CD1c-positive myeloid dendritic cell (primary cell): ENCODE measurements at regions not wholly inside any gene's neighbourhood (a gene's known extent, or its start where the extent isn't known, plus 50 kb on each side); places are given as distances from the start of the nearest gene placed in this dataset.
A peak's percentile ranks its signal among the peaks of the same experiment; 100 is the strongest.
"Not testable (repeated sequence)": the region's sequence is repeated elsewhere in the genome, so short reads cannot be mapped to it uniquely, and the experiment has no call there.

ENCODE experiments used
- DNase-seq: peaks from one replicate; pipeline ENCODE4 v3.0.0-alpha.2; 2016; ENCODE audit errors: extremely low spot score

GRCh38 chr4:3380336-3380735 is 61.4 kb upstream of the HGFAC start:
- not testable (repeated sequence) for DNase-seq

- not testable (repeated sequence) for DNase-seq
Measured at GRCh38 chr4:3381208-3381607, 60.6 kb upstream of the HGFAC start.

- DNase-seq = no peak
Measured at GRCh38 chr4:3382251-3382650, 59.5 kb upstream of the HGFAC start.

GRCh38 chr4:3384391-3384770 is 57.4 kb upstream of the HGFAC start:
- peak; percentile 15 for DNase-seq

- peak; percentile 89 for DNase-seq
Measured at GRCh38 chr4:3384771-3385710, 56.7 kb upstream of the HGFAC start.

- peak; percentile 87 for DNase-seq
Measured at GRCh38 chr4:3385711-3386420, 55.9 kb upstream of the HGFAC start.

- peak; percentile 37 for DNase-seq
Measured at GRCh38 chr4:3386526-3386925, 55.2 kb upstream of the HGFAC start.

- peak; percentile 87 for DNase-seq
Measured at GRCh38 chr4:3387154-3387942, 54.4 kb upstream of the HGFAC start.

GRCh38 chr4:3387943-3388361 is 53.8 kb upstream of the HGFAC start:
- DNase-seq = peak; percentile 94

GRCh38 chr4:3388471-3389232 is 53.1 kb upstream of the HGFAC start:
- peak; percentile 91 for DNase-seq

- peak; percentile 66 for DNase-seq
Measured at GRCh38 chr4:3389233-3390215, 52.2 kb upstream of the HGFAC start.

- no peak for DNase-seq
Measured at GRCh38 chr4:3390288-3390811, 51.4 kb upstream of the HGFAC start.

- DNase-seq = no peak
Measured at GRCh38 chr4:3391422-3391821, 50.3 kb upstream of the HGFAC start.
